ENCODE measurements at regions not wholly inside any gene's neighbourhood (a gene's known extent, or its start where the extent isn't known, plus 50 kb on each side); places are given as distances from the start of the nearest gene placed in this dataset.

DNA sequence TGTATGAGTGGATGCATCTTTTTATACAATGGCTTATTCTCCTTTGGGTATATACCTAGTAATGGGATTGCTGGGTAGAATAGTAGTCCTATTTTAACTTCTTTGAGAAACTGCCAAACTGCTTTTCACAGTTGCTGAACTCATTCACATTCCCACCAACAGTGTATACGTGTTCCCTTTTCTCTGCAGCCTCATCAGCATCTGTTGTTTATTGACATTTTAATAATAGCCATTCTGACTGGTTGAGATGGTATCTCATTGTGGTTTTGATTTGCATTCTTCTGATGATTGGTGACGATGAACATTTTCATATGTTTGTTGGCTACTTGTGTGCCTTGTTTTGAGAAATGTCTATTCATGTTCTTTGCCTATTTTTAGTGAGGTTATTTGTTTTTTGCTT is 687.0 kb upstream of the EPHA5 start:
- TF ChIP-seq, protein P1, sequence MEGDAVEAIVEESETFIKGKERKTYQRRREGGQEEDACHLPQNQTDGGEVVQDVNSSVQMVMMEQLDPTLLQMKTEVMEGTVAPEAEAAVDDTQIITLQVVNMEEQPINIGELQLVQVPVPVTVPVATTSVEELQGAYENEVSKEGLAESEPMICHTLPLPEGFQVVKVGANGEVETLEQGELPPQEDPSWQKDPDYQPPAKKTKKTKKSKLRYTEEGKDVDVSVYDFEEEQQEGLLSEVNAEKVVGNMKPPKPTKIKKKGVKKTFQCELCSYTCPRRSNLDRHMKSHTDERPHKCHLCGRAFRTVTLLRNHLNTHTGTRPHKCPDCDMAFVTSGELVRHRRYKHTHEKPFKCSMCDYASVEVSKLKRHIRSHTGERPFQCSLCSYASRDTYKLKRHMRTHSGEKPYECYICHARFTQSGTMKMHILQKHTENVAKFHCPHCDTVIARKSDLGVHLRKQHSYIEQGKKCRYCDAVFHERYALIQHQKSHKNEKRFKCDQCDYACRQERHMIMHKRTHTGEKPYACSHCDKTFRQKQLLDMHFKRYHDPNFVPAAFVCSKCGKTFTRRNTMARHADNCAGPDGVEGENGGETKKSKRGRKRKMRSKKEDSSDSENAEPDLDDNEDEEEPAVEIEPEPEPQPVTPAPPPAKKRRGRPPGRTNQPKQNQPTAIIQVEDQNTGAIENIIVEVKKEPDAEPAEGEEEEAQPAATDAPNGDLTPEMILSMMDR (IDR thresholded peaks at IDR 0.05; ENCODE audit: borderline replicate concordance, insufficient read depth, low read depth, low read length) = no peak
- H3K4me3 ChIP-seq (ENCODE audit: low read depth, low read length) = no peak overlapping the region

DNA sequence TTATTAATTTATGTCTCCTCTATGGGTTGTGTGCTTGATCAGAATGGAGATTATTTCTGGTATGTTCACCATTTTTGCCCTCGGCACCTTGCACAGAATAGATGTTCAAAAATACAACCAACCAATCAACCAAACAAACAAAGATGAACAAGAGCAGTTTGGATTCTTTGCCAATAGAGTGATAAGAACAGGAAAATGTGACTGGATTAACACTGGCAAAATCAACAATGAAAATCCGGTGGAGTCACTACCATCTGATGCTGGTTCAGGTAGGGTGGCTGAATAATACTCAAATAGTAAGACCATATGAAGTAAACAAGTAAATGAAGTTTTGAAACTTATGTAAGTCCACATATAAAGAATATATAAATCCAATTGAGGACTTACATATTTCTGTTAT is 685.0 kb upstream of the EPHA5 start:
- H3K4me3 ChIP-seq (ENCODE audit: low read depth, low read length) = no peak overlapping the region
- TF ChIP-seq, protein P1 (IDR thresholded peaks at IDR 0.05; ENCODE audit: borderline replicate concordance, insufficient read depth, low read depth, low read length) = no peak

GRCh38 chr4:66351761-66352160 is 681.5 kb upstream of the EPHA5 start:
- TF ChIP-seq, protein P1 (IDR thresholded peaks at IDR 0.05; ENCODE audit: borderline replicate concordance, insufficient read depth, low read depth, low read length) = no peak
- no peak overlapping the region for H3K4me3 ChIP-seq (ENCODE audit: low read depth, low read length)

- TF ChIP-seq, protein P1 (IDR thresholded peaks at IDR 0.05; ENCODE audit: borderline replicate concordance, insufficient read depth, low read depth, low read length) = no peak
- no peak overlapping the region for H3K4me3 ChIP-seq (ENCODE audit: low read depth, low read length)
Observed at GRCh38 chr4:66340286-66340893, 670.1 kb upstream of the EPHA5 start.

- TF ChIP-seq, protein P1 (IDR thresholded peaks at IDR 0.05; ENCODE audit: borderline replicate concordance, insufficient read depth, low read depth, low read length) = no peak
- H3K4me3 ChIP-seq (ENCODE audit: low read depth, low read length) = no peak overlapping the region
Observed at GRCh38 chr4:66339007-66339406, 668.7 kb upstream of the EPHA5 start.

GRCh38 chr4:66331761-66332160 is 661.5 kb upstream of the EPHA5 start:
- TF ChIP-seq, protein P1 (IDR thresholded peaks at IDR 0.05; ENCODE audit: borderline replicate concordance, insufficient read depth, low read depth, low read length) = no peak
- H3K4me3 ChIP-seq (ENCODE audit: low read depth, low read length) = no peak overlapping the region

DNA sequence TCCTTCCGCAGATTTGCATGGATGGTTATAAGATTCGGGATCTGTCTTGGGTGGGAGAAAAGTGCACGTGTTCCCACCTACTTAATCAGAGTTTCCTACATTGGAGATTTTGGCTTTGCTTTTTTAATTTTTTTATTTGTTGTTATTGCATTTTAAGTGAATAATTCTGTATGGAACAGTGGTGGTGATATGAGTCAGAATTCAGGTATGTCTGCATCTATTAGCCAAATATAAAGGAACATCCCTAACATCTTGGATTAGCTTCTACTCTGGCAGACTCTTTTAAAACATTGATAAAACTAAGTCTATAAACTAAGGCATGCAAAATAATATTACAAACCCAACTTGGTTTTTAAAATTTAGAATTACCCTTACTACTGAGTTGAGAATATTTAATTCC is 659.8 kb upstream of the EPHA5 start:
- TF ChIP-seq, protein P1 (IDR thresholded peaks at IDR 0.05; ENCODE audit: borderline replicate concordance, insufficient read depth, low read depth, low read length) = no peak
- H3K4me3 ChIP-seq (ENCODE audit: low read depth, low read length) = no peak overlapping the region
